ENCODE measurements at regions not wholly inside any gene's neighbourhood (a gene's known extent, or its start where the extent isn't known, plus 50 kb on each side); places are given as distances from the start of the nearest gene placed in this dataset.
A peak's percentile ranks its signal among the peaks of the same experiment; 100 is the strongest.
"Not testable (repeated sequence)": the region's sequence is repeated elsewhere in the genome, so short reads cannot be mapped to it uniquely, and the experiment has no call there.

DNA sequence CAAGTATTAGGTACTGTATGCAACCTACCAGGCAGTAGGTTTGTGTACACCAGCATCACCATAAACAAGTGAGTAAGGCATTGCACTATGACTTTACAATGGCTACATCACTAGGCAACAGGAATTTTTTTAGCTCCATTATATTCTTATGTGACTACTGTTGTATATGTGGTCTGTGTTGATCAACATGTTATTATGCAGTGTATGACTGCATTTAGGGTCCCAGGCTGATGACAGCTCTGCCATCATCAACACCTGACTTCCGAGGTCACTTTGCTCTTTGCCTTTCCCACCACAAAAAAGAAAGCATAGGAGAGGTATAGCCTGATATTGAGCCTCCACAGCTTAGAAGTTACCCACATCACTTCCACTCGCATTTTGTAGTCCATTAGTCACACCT, 217.5 kb upstream of the PELI2 start:
- DNase-seq = no peak

DNA sequence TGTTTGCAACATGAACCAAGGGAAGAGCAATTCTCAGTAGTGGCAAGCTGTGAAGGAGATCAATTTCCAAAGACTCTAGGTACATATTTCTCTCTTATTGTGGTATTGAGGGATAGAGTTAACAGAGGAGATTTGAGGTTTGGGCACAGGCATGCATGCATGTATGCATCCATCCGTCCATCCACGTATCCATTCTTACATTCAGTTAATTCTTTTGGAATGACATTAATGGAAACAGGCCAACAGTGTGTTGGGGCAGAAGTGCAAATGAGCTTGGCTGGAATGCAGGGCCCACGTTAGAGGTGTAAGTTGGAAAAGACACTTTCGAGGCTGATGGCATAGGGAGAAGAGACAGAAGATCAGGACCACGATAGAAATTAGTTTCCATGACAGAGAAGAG, 216.9 kb upstream of the PELI2 start:
- DNase-seq = no peak

DNA sequence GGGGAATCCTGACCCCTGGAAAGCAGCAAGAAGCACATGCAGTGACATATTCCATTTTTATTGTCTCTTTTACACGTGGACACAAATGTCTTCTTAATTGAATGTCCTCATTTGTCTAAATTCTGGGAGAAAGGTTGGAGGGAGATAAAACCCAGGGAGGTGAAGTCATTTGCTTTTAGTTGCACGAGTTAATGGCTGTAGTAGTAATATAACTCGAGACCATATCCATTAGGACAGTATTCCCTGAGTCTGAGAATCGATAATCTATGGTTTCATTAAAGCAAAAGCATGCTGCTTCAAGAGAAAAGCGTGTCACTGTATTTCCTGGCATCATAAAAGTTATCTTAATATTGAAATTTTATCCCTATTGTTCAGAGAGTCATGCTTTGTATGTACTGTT, 216.0 kb upstream of the PELI2 start:
- DNase-seq = no peak

GRCh38 chr14:55904086-55904485, 214.1 kb upstream of the PELI2 start:
- no peak for DNase-seq

GRCh38 chr14:55908106-55908505, 210.1 kb upstream of the PELI2 start:
- no peak for DNase-seq

DNA sequence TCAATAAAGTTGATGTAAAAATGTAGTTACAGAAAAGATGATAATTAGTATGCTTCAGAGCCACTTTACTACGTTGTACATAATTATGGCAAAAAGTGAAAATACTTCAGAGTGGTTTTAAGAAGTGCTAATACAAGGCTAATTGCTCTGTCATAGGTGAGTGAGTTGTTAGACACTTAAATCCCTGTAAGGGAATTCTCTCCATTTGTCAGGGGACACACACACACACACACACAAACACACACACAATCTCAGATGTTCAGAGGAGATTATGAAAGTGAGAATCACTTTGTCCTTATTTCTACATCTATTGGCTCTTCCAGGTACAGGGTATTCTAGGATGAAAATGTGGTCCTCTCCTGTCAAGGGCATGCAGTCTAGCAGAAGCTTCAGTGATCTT, 208.3 kb upstream of the PELI2 start:
- no peak for DNase-seq

DNA sequence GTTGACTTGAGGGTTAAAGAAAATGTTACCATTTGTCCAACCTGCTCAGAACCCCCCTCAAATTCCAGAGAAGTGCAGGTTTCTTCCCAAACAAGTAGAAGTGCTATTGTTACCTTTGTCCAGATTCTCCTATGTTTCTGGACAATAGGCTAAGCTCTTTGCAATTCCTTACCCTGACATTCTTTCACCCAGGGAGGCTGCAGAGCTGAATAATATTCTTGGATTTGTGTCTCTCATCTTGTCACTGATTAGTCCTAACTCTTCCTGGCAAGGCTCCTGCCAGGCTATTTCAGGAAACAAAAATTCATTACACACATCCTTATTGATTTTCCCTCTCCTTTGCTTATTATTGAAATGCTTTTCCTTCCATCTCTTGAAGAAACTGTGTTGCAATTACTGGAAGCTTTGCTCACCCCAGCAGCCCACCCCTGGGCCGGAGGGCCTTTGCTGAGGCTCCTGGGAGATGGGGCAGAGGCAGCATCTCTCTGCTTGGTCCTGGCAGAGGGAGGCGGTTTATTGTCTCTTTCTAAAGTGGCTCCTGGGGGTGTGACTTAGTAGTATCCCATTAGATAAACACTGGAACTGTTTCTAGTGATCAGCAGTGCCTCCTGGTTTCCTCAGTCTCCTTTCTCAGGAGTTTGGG, 207.5 kb upstream of the PELI2 start:
- DNase-seq = no peak

- DNase-seq = peak; percentile 32
These were observed 206.4 kb upstream of the PELI2 start for GRCh38 chr14:55911776-55912175.

DNA sequence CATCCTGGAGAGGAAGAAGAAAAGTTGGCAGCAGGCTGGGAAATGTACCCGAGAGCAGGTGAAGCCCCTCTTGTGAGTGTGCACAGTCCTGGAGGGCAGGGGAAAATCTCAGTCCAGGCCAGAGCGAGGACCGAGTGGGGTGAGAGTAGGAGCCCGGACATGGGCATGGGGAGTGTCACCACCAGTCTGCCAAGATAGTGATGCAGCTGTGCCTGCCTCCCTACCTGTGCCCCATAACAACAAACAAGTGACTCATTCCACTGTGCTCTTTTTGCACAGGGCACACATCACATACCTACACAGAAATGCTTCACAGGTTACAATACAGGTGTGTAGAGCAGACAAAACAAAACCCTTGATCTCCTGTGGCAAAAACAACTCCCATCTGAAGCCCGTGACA, 205.9 kb upstream of the PELI2 start:
- DNase-seq = no peak

GRCh38 chr14:55913324-55914025, 204.7 kb upstream of the PELI2 start:
- DNase-seq = no peak

DNA sequence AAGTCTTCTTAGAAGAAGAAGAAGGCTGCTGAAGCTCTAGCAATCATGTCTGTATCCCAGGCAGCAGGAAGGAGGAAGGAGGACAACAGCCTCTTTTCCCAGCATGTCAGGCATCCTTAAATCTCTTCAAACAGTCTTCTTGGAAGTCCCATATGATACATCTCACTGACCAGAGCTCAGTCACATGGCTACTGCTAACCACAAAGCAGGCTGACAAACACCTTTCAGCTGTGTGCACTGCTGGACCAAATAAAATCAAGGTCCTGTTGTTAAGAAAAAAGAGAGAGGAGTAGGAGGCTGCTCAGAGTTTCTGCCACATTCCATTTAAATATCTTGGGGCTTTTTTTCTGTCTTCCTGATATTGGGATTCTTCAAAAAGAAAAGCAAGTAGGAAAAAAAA, 203.4 kb upstream of the PELI2 start:
- DNase-seq = no peak

DNA sequence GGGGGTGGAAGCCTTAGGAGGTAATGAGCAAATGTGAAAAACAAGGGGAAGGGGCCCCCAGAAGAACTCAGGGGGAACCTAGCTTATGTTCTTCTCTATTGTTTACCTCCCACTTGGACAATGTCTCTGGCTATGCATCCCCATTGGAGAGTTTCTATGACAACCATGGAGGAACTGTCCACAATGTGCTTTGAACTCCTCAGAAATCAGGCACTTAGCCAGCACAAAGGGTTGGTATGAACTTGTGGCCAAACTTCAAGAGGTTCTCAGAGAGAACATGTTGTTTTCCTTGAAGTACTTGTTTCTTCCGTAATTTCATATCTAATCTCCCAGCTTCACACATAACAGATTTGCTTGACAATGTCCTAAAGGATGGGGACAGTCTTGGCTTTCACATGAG, 202.8 kb upstream of the PELI2 start:
- DNase-seq = no peak

DNA sequence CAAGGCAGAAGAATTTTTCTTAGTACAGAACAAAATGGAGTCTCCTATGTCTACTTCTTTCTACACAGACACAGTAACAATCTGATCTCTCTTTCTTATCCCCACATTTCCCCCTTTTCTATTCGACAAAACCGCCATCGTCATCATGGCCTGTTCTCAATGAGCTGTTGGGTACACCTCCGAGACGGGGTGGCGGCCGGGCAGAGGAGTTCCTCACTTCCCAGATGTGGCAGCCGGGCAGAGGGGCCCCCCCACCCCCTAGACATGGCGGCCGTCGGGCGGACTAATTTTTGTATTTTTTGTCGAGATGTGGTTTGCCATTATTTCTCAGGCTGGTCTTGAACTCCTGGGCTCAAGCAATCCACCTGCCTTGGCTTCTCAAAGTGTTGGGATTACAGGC, 198.4 kb upstream of the PELI2 start:
- not testable (repeated sequence) for DNase-seq

- DNase-seq = no peak
These were observed 196.7 kb upstream of the PELI2 start for GRCh38 chr14:55921511-55921910.

DNA sequence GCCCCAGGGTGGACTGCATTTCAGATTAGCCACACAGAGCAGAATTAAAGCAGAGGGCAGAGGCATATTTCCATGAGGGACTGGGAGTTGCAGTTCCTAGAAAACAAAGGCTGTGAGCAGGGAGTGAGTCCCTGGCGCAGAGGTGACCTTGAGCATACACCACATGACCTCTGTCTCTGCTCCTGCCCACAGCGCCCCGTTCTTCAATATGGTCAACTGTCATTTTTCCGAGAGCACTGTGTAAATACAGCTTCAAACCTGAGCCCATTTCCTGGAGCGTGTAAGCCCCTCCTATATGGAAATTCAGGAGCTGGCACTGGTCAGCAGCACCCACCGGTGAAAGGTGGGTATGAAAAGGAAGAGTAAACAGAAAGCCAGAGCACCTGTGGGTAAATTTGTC, 192.2 kb upstream of the PELI2 start:
- no peak for DNase-seq

GRCh38 chr14:55927028-55927427, 191.2 kb upstream of the PELI2 start:
- no peak for DNase-seq

DNA sequence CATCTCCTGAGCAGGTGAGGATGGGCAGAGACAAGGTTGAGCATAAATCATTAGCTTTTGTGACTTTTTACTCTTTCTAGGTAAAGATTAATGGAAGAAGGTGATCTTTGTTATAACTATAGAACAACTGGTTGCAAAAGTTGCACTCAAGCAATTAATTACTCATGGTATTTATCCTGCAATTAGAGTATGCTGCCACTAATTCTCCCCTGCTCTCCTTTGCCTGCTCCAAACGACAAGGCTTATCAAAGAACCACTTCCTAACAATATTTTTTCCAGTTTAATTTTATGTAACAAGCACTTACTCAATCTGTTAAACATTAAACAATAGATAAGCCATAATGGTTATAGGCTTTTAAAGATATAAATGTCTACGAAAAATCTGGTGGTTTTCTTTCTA, 189.9 kb upstream of the PELI2 start:
- DNase-seq = no peak

DNA sequence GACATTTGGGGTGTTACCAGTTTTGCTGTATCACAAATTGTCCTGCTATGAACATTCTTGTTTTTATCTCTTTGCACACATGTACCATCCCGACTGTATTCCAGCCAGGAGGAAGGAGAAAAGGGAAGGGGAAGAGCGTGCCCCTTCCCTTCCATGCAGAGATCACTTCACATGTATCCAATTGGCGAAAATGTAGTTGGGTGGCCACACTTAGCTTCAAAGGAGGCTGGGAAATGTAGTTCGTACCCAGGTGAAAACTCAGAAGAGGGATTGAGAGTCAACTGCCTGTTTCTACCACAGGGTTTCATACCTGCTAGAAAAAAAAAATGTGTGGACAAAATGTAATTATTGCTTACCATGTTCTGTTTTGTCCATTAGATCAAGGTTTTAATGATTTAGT, 189.1 kb upstream of the PELI2 start:
- DNase-seq = no peak

DNA sequence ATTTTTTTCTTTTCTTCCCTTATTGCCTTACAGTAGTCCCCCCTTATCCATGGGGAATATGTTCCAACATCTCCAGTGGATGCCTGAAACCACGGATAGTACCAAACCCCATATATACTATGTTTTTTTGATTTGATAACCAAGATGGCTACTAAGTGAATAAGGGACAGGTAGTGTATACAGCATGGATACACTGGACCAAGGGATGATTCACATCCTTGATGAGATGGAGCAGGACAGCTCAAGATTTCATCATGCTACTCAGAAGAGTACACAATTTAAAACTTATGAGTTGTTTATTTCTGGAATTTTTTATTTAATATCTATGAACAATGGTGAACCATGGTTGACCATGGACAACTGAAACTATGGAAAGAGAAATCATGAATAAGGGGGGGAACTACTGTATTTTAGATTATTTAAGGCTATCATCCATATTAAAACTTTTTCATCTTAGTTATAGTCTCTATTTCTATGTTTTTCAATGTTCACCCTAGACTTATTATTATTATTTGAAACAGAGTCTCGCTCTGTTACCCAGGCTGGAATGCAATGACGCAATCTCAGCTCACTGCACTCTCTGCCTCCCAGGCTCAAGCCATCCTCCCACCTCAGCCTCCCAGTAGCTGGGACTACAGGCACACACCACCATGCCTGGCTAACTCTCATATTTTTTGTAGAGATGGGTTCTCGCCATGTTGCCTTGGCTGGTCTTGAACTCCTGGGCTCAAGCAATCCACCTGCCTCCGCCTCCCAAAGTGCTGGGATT, 188.0 kb upstream of the PELI2 start:
- no peak for DNase-seq

DNA sequence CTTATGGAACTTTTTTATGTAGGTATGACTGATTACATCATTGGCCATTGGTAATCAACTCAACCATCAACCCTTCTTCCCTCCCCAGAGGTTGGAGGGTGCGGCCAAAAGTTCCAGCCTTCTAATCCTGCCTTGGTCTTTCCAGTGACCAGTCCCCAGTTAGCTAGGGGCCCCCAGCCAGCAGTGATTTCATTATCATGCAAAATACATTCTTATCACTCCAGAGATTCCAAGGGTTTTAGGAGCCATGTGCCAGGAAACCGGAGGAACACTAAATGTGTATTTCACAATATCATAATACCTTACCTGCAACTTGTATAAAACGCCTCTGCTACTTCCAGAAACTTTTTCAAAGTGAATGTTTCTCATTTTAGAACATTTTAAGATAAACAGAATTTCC, 181.5 kb upstream of the PELI2 start:
- no peak for DNase-seq

- peak; percentile 73 for DNase-seq
These were observed 179.9 kb upstream of the PELI2 start for GRCh38 chr14:55938249-55938791.

DNA sequence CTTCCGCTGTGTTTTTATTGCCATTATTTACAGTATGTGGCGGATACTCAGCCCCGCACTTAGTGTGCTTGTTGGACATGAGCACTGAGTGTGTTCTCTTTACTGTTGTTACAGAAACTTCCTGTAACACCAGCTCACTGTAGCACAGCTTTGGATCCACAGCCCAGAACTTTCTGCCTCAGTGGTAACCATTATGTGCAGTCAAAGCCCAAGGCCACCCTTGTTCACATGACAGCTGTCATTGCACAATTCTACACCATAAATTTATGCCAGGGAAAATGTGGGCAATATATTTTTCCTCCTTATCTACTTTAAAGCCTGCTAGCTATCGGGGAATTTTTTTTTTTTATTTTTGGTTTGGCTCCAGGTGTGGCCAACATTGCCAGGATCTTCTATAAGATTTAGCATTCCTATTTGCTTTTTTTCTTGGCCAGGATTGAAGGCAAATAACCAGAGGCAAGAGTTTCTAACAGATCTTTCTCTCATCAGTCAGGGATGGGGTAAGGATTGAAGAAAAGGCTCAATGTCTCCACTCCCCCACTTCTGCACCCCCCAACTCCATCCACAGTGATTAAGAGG, 176.0 kb upstream of the PELI2 start:
- DNase-seq = no peak

DNA sequence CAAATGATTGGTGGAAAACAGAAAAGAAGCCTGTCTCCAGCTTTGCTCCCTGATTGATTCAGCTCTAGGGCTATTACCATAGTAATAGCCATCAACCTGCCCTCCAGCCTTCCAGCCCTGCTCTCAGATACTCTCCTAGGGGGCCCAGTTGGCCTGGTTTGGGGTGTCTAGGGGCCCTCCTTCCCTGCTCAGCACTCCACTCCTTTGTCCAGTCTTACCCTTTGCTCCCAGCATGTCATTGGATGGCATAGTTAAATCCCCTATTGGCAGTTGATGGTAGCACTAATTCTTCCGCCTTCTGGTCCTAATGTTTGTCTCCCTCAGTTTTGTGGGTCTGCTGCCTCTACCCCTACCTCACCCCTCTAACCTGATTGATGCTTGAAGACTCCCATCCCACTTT, 175.4 kb upstream of the PELI2 start:
- DNase-seq = no peak

DNA sequence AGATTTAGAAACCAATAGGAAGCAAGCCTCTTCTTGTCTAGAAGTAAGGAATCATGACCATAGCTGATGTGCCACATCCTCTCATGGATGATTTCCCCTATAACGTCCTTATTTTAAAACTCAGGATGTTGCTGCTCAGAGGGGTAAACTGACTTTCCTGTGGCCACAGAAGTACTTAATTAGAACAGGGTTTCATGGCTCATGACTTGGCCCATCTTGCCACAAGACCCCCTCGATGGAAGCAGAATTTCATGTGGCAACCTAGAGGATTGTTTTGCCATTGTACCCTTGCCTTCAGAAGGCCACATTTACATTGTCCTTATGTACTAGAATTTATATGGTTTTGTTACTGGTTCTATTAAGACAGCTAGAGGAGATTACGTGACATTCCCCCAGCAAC, 173.5 kb upstream of the PELI2 start:
- DNase-seq = no peak

All from right hindlimb (tissue), 1 donor.